ENCODE measurements at regions not wholly inside any gene's neighbourhood (a gene's known extent, or its start where the extent isn't known, plus 50 kb on each side); places are given as distances from the start of the nearest gene placed in this dataset.

- TF ChIP-seq, protein P1, sequence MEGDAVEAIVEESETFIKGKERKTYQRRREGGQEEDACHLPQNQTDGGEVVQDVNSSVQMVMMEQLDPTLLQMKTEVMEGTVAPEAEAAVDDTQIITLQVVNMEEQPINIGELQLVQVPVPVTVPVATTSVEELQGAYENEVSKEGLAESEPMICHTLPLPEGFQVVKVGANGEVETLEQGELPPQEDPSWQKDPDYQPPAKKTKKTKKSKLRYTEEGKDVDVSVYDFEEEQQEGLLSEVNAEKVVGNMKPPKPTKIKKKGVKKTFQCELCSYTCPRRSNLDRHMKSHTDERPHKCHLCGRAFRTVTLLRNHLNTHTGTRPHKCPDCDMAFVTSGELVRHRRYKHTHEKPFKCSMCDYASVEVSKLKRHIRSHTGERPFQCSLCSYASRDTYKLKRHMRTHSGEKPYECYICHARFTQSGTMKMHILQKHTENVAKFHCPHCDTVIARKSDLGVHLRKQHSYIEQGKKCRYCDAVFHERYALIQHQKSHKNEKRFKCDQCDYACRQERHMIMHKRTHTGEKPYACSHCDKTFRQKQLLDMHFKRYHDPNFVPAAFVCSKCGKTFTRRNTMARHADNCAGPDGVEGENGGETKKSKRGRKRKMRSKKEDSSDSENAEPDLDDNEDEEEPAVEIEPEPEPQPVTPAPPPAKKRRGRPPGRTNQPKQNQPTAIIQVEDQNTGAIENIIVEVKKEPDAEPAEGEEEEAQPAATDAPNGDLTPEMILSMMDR (conservative IDR thresholded peaks at IDR 0.05; ENCODE audit: low read depth, low read length) = no peak
- TF ChIP-seq EZH2phosphoT487 (IDR thresholded peaks at IDR 0.05; ENCODE audit: borderline replicate concordance, low read length) (no peak), EZH2 (IDR thresholded peaks at IDR 0.05; ENCODE audit: low read length, unreplicated experiment) (no peak)
Measured at GRCh38 chr5:2119573-2119972, 236.8 kb upstream of the IRX4 start.
